Type B pancreatic cell (in vitro differentiated cells): ENCODE measurements at regions not wholly inside any gene's neighbourhood (a gene's known extent, or its start where the extent isn't known, plus 50 kb on each side); places are given as distances from the start of the nearest gene placed in this dataset.

Experiments
- DNase-seq: peaks from one replicate; pipeline ENCODE4 v3.0.0; 2021; ENCODE audit warnings: mixed read lengths; ENCODE audit not compliant: unreplicated experiment; ENCODE audit errors: extremely low spot score
- H3K27ac Mint-ChIP-seq: 2 replicates; pipeline ENCODE4 v1.8.0; 2021; ENCODE audit warnings: mild to moderate bottlenecking, mixed read lengths
- H3K27me3 Mint-ChIP-seq: 2 replicates; pipeline ENCODE4 v1.8.0; 2021; ENCODE audit warnings: mixed read lengths
- H3K36me3 Mint-ChIP-seq: 2 replicates; pipeline ENCODE4 v1.8.0; 2021; ENCODE audit warnings: mixed read lengths
- H3K4me1 Mint-ChIP-seq: one replicate; pipeline ENCODE4 v1.8.0; 2021; ENCODE audit warnings: mixed read lengths; ENCODE audit not compliant: unreplicated experiment
- H3K4me3 Mint-ChIP-seq: 2 replicates; pipeline ENCODE4 v1.8.0; 2021; ENCODE audit warnings: mild to moderate bottlenecking, mixed read lengths
- H3K9me3 Mint-ChIP-seq: 2 replicates; pipeline ENCODE4 v1.8.0; 2021; ENCODE audit warnings: mixed read lengths
- CTCF ChIP-seq: fragments of 200-600 bp; sonication (generic); conservative IDR thresholded peaks from 2 replicates; pipeline ENCODE4 v1.5.0; 2021; ENCODE audit warnings: antibody characterized with exemption, mild to moderate bottlenecking

GRCh38 chr2:59413751-59414570, 1139.5 kb downstream of the BCL11A start:
- Mint-ChIP-seq H3K4me1 (no peaks in the 10 kb centered on the region), H3K9me3 (no peaks in the 10 kb centered on the region), H3K36me3 (no peaks in the 10 kb centered on the region), H3K4me3 (no peak overlapping the region), H3K27me3 (no peaks in the 10 kb centered on the region), H3K27ac (no peak overlapping the region)
- no peak for TF ChIP-seq CTCF
- DNase-seq, result no peak

- TF ChIP-seq CTCF, result no peak
- Mint-ChIP-seq H3K27ac (no peak overlapping the region), H3K9me3 (peaks cover 4% of the 10 kb centered on the region), H3K27me3 (no peaks in the 10 kb centered on the region), H3K4me1 (no peaks in the 10 kb centered on the region), H3K36me3 (no peaks in the 10 kb centered on the region), H3K4me3 (no peak overlapping the region)
- no peak for DNase-seq
These were observed 1154.3 kb downstream of the BCL11A start for GRCh38 chr2:59399126-59399525.

- Mint-ChIP-seq H3K4me1 (no peaks in the 10 kb centered on the region), H3K4me3 (no peak overlapping the region), H3K27me3 (no peaks in the 10 kb centered on the region), H3K27ac (no peak overlapping the region), H3K9me3 (peaks cover 8% of the 10 kb centered on the region), H3K36me3 (no peaks in the 10 kb centered on the region)
- no peak for TF ChIP-seq CTCF
- no peak for DNase-seq
These were observed 1155.4 kb downstream of the BCL11A start for GRCh38 chr2:59398081-59398480.

- no peak overlapping the region for H3K4me3 Mint-ChIP-seq
- H3K27me3 Mint-ChIP-seq, result no peaks in the 10 kb centered on the region
- H3K9me3 Mint-ChIP-seq, result peaks cover 4% of the 10 kb centered on the region
- H3K27ac Mint-ChIP-seq, result no peak overlapping the region
- DNase-seq, result no peak
- no peak for TF ChIP-seq CTCF
- H3K36me3 Mint-ChIP-seq, result no peaks in the 10 kb centered on the region
- H3K4me1 Mint-ChIP-seq, result no peaks in the 10 kb centered on the region
These were observed 1154.0 kb upstream of the FANCL start for GRCh38 chr2:59395119-59395518.

GRCh38 chr2:59391896-59392295, 1150.8 kb upstream of the FANCL start:
- no peak for DNase-seq
- H3K27me3 Mint-ChIP-seq, result no peaks in the 10 kb centered on the region
- H3K4me1 Mint-ChIP-seq, result peaks cover 6% of the 10 kb centered on the region
- no peak overlapping the region for H3K4me3 Mint-ChIP-seq
- no peak overlapping the region for H3K27ac Mint-ChIP-seq
- no peak for TF ChIP-seq CTCF
- no peaks in the 10 kb centered on the region for H3K36me3 Mint-ChIP-seq
- peaks cover 4% of the 10 kb centered on the region for H3K9me3 Mint-ChIP-seq
